T-helper 2 cell treated with Interferon-gamma antibody and Interleukin-4, amounts not matched to agents 5 μg/mL and 100 μg/mL, for 36 hours (primary cell): ENCODE measurements at regions not wholly inside any gene's neighbourhood (a gene's known extent, or its start where the extent isn't known, plus 50 kb on each side); places are given as distances from the start of the nearest gene placed in this dataset.

Source experiments
- DNase-seq: peaks from one replicate; pipeline ENCODE4 v3.0.0; 2021; ENCODE audit warnings: low spot score
- H3K27ac Mint-ChIP-seq: one replicate; pipeline ENCODE4 v1.8.0; 2021; ENCODE audit warnings: mild to moderate bottlenecking, mixed read lengths
- H3K27me3 Mint-ChIP-seq: one replicate; pipeline ENCODE4 v1.8.0; 2021; ENCODE audit warnings: low read depth, mixed read lengths
- H3K36me3 Mint-ChIP-seq: one replicate; pipeline ENCODE4 v1.8.0; 2021; ENCODE audit warnings: low read depth, mixed read lengths
- H3K4me1 Mint-ChIP-seq: one replicate; pipeline ENCODE4 v1.8.0; 2021; ENCODE audit warnings: low read depth, mixed read lengths
- H3K4me3 Mint-ChIP-seq: one replicate; pipeline ENCODE4 v1.8.0; 2022; ENCODE audit warnings: mild to moderate bottlenecking, moderate library complexity, mixed read lengths
- H3K9me3 Mint-ChIP-seq: one replicate; pipeline ENCODE4 v1.8.0; 2021; ENCODE audit warnings: mixed read lengths

DNA sequence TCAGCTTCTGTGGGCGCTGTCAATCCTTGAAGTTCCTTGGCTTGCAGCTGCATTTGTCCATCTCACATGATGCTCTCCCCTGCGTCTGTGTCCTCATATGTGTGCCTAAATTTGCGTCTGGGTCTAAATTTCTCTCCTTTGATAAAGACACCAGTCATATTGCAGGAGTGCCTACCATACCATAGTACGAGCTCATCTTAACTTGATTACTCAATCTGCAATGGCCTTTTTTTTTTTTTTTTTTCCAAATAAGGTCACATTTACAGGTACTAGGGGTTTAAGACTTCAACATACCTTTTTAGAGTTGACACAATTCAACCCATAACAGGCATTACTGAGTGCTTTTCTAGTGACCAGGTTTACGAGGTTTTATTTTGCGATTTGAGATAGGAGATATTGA is 233.3 kb upstream of the TBX3 start:
- H3K27ac Mint-ChIP-seq = no peak overlapping the region
- H3K27me3 Mint-ChIP-seq = no peaks in the 10 kb centered on the region
- no peaks in the 10 kb centered on the region for H3K4me1 Mint-ChIP-seq
- no peak for DNase-seq
- H3K4me3 Mint-ChIP-seq = no peak overlapping the region
- no peaks in the 10 kb centered on the region for H3K36me3 Mint-ChIP-seq
- peaks cover 9% of the 10 kb centered on the region for H3K9me3 Mint-ChIP-seq

DNA sequence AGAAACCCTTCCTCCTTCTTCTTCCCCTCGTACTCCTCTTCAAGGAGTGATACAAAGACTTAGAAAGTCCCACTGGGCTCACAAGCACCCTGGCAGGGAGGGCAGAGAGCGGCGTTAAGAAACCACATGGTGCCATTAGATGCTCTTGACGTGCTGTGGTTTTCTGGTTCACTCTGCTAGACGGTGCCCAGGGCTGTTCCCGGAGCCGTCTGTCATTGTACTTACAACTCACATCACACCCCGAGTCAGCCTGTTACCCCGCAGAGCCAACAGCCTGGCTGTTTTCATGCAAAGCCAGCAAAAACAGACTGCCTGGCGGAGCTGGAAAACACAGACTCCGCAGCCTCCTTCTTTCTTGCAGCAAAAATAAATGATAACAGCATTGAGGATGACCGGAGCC is 232.6 kb upstream of the TBX3 start:
- Mint-ChIP-seq H3K4me3 (no peak overlapping the region), H3K4me1 (no peaks in the 10 kb centered on the region), H3K9me3 (peaks cover 9% of the 10 kb centered on the region), H3K27ac (no peak overlapping the region), H3K36me3 (no peaks in the 10 kb centered on the region), H3K27me3 (no peaks in the 10 kb centered on the region)
- no peak for DNase-seq

DNA sequence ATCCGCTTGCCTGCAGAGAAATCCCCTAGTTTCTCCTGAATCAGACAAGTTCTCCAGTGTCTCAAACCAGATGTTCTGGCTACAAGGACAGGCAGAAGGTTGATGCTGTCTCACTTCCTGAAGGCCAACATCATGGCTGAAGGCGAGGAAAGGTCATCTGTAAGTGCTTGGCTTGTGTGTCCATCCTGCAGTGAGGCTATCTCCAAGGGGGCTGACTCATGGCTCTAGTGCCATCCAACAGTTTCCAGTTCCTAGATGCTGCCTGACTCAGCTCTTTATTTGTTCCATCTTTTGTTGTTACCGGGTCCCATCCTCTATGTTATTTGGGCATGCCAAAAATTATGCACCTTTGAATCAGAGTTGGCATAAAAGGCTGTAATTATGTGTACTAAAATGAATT is 232.1 kb upstream of the TBX3 start:
- DNase-seq = no peak
- Mint-ChIP-seq H3K4me3 (no peak overlapping the region), H3K36me3 (no peaks in the 10 kb centered on the region), H3K9me3 (peaks cover 9% of the 10 kb centered on the region), H3K4me1 (no peaks in the 10 kb centered on the region), H3K27me3 (no peaks in the 10 kb centered on the region), H3K27ac (no peak overlapping the region)

DNA sequence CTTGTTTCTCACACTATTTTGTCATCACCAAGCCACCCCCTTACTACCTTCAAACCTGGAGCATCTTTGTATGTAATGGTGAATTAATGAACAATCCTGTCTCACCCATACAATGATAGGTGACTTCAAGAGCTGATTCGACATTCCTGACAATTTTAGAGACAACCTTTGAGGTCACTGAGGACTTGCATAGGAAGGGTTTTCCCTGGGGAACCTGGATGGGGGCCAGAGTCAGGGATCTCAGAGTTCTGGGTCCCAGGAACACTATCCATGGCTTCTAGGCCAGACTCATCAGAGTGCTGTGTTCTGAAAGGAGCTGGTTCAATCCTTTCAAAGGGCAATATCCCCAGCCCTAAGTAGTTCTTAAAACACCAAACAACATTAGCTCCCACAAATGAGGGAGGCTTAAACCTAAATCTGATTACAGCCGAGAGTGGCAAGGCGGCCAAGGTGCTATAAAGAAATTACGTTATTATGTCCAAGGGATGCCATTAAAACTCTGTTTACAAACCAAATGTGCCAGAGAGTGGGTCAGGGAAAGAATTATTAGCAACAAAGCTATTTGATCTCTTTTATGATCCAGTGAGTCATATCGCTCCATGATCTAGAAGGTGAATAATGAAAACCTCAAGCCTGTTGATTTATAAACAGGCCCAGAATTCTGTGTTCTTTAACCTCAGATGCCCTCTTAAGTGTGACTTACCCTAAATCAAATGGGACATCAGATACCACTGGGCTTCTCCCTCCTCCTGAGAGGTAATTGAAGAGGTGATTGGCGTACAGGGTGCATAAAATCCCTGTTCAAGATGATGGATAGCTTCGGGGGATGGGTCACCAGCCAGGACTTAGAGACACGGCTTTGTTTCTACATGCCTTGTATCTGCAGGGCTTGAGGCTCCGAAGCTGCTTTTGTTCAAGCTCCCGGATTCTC is 230.2 kb upstream of the TBX3 start:
- no peak overlapping the region for H3K4me3 Mint-ChIP-seq
- H3K36me3 Mint-ChIP-seq = no peaks in the 10 kb centered on the region
- no peaks in the 10 kb centered on the region for H3K4me1 Mint-ChIP-seq
- no peak overlapping the region for H3K27ac Mint-ChIP-seq
- DNase-seq = no peak
- no peaks in the 10 kb centered on the region for H3K27me3 Mint-ChIP-seq
- peaks cover 13% of the 10 kb centered on the region for H3K9me3 Mint-ChIP-seq

DNA sequence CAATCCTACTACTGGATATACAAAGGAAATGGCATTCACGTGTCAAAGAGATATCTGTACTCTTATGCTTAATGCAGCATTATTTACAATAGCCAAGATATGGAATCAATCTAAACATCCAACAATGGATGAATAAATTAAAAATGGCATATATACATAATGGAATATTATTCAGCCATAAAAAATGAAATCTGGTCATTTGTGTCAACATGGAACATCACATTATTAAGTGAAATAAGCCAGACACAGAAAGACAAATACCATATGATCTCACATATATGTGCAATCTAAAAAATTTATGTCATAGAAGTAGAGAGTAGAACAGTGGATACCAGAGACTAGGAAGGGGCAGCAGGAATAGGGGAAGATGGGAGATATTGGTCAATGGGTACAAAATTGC is 228.8 kb upstream of the TBX3 start:
- no peak for DNase-seq
- no peak overlapping the region for H3K27ac Mint-ChIP-seq
- no peaks in the 10 kb centered on the region for H3K4me1 Mint-ChIP-seq
- H3K4me3 Mint-ChIP-seq = no peak overlapping the region
- H3K9me3 Mint-ChIP-seq = peaks cover 10% of the 10 kb centered on the region
- H3K36me3 Mint-ChIP-seq = no peaks in the 10 kb centered on the region
- H3K27me3 Mint-ChIP-seq = no peaks in the 10 kb centered on the region

DNA sequence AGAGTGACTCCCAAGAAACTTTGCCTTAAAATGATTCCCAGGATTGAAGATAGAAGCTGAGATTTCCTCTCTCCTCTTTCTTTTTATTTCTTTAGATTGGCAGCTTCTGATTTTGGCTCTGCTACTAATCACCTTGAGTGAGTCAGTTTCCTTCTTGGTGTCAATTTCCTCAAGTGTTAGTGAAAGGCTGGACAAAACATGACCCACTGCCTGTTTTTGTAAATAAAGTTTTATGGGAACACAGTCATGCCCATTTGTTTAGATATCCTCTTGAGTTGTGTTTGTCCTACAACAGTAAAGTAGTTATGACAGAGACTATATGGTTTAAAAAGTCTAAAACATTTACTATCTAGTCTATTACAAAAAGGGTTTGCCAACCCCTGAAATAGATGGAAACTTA is 227.2 kb upstream of the TBX3 start:
- H3K36me3 Mint-ChIP-seq = no peaks in the 10 kb centered on the region
- H3K4me1 Mint-ChIP-seq = no peaks in the 10 kb centered on the region
- no peaks in the 10 kb centered on the region for H3K27me3 Mint-ChIP-seq
- no peak for DNase-seq
- H3K9me3 Mint-ChIP-seq = peaks cover 4% of the 10 kb centered on the region
- H3K27ac Mint-ChIP-seq = no peak overlapping the region
- H3K4me3 Mint-ChIP-seq = no peak overlapping the region

DNA sequence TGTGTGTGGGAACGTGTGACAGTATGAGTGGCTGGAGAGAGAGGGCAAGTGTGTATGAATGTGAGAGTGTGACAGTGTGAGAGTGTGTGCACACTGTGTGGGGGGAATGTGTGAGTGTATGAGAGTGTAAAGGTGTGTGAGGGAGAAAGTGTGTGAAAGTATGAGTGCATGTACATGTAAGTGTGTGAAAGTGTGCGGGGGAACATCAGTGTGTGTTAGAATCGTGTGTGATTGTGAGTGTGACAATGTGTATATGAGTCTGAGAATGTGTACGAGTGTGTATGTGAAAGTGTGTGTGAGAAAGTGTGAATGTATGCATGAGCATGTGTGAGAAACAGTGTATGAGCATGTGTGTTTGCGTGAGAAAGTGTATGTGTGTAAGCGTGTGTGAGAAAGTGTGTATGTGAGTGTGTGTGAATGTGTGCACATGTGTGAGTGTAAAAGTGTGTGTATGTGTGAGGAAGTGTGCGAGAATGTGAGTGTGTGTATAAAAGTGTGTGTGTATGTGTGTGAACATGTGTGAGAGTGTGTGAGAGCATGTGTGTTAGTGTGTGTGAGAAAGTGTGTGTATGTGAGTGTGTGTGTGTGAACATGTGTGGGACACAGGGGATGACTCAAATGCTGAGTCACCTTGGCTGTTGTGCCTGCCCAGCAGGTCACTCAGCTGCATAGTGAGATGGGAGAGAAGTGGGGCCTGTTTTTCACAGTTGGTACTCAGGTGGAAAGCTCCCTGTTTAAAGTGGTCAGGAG is 220.5 kb upstream of the TBX3 start:
- DNase-seq = no peak
- H3K27me3 Mint-ChIP-seq = no peaks in the 10 kb centered on the region
- no peak overlapping the region for H3K4me3 Mint-ChIP-seq
- H3K4me1 Mint-ChIP-seq = no peaks in the 10 kb centered on the region
- no peak overlapping the region for H3K27ac Mint-ChIP-seq
- H3K9me3 Mint-ChIP-seq = no peaks in the 10 kb centered on the region
- no peaks in the 10 kb centered on the region for H3K36me3 Mint-ChIP-seq

DNA sequence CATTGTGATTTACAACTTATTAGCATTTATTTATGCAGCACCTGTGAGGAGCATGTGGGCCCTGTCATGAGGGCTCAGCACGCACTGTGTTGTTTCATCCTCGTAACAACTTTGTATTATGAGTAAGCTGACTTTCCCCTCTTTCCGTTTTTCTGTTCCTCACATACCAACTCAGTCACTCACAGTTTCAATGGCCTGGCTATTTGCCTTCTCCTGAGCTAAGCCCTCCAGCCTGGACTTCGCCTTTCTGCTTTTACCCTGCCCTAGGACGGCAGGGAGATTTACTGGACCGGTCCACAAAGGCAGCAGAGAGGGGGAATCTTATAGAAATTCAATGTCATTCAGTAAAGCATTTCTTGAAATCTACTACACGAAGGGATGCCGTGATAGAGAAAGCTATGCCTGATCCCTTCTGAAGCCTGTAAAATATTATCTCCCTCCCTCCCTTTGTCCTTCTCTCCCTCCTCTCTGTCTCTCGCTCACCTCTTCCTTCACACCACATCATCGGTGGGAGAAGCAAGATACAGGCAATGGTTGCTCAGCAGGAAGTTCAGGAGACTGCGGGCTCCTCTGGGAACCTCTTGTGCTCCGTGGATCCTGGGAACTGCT is 219.2 kb upstream of the TBX3 start:
- H3K4me3 Mint-ChIP-seq = no peak overlapping the region
- no peaks in the 10 kb centered on the region for H3K9me3 Mint-ChIP-seq
- no peak overlapping the region for H3K27ac Mint-ChIP-seq
- DNase-seq = no peak
- H3K4me1 Mint-ChIP-seq = no peaks in the 10 kb centered on the region
- H3K36me3 Mint-ChIP-seq = no peaks in the 10 kb centered on the region
- no peaks in the 10 kb centered on the region for H3K27me3 Mint-ChIP-seq

DNA sequence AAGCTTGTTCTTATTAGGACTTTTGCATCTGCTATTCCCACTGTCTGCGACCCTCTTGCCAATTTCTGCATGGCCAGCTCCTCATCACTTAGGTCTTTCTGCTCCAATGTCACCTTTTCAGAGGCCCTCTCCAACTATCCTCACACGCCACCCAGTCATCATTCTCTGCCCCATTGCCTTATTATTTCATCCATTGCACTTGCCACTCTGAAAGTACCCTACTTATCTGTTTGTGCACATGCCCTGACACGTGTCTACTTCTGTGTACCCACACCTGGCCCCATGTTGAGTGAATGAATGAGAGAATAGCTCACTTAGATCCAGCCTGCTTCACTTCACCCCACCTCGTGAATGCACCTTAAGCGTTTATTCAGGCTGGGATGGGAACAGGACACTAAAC is 218.7 kb upstream of the TBX3 start:
- Mint-ChIP-seq H3K27ac (no peak overlapping the region), H3K4me1 (no peaks in the 10 kb centered on the region), H3K36me3 (no peaks in the 10 kb centered on the region), H3K9me3 (no peaks in the 10 kb centered on the region), H3K27me3 (no peaks in the 10 kb centered on the region), H3K4me3 (no peak overlapping the region)
- no peak for DNase-seq

DNA sequence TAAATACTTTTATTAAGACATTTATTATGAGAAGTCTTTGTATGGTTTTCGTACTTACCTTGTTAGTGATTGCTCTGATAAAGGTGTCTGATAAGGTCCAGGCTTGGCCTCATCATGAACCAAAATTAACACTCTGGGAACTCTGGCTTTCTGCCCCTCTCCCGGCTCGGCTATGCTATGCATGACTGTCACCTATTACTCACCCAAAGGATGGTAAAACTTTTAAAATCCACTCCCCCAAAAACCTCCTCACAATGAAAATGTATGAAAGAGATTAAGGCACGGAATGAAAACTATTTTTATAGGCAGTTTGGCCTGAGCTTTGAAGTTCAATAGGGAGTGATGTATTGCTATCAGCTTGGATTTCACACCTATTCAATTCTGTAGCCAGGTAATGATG is 217.3 kb upstream of the TBX3 start:
- DNase-seq = no peak
- Mint-ChIP-seq H3K4me1 (no peaks in the 10 kb centered on the region), H3K4me3 (no peak overlapping the region), H3K9me3 (no peaks in the 10 kb centered on the region), H3K27ac (no peak overlapping the region), H3K36me3 (no peaks in the 10 kb centered on the region), H3K27me3 (no peaks in the 10 kb centered on the region)

DNA sequence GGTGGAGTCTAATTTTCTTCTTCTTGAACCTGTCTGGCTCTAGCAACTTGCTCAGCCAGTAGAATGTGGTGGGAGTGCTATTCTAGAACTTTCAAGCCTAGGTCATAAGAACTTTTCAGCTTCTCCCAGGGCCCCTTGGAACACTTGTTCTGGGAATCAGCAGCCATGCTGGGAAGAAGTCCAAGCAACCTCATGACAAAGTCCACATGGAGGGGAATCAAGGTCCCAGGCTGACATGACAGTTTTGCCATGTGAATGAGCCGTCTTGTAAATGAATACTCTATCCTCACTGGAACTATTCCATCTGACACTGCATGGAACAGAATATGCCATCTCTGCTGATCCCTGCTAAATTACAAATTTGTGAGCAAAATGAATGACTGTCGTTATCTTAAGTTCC is 214.2 kb upstream of the TBX3 start:
- Mint-ChIP-seq H3K36me3 (no peaks in the 10 kb centered on the region), H3K27ac (no peak overlapping the region), H3K9me3 (peaks cover 5% of the 10 kb centered on the region), H3K4me1 (no peaks in the 10 kb centered on the region), H3K27me3 (no peaks in the 10 kb centered on the region), H3K4me3 (no peak overlapping the region)
- no peak for DNase-seq

DNA sequence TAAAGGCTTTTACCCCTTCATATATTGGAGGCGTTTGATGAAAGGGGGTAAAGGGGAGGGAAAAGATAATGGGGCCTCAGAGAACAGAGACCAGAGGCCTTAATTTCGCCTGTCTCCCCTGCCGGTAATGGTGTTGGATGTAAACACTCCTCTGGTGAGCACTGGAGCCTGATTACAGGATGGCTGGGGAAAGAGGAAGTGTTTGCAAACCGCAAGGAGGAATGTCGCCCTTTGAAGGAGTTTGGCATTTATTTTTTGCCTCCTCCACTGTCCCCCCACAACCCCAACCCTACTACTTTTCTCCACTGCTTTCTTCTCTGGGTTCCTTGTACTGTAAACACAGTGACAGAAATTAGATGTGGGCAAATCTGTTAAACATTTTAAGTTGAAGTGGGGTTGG is 211.9 kb upstream of the TBX3 start:
- no peaks in the 10 kb centered on the region for H3K36me3 Mint-ChIP-seq
- no peak overlapping the region for H3K4me3 Mint-ChIP-seq
- no peak overlapping the region for H3K27ac Mint-ChIP-seq
- peaks cover 5% of the 10 kb centered on the region for H3K9me3 Mint-ChIP-seq
- no peaks in the 10 kb centered on the region for H3K4me1 Mint-ChIP-seq
- no peak for DNase-seq
- H3K27me3 Mint-ChIP-seq = no peaks in the 10 kb centered on the region

DNA sequence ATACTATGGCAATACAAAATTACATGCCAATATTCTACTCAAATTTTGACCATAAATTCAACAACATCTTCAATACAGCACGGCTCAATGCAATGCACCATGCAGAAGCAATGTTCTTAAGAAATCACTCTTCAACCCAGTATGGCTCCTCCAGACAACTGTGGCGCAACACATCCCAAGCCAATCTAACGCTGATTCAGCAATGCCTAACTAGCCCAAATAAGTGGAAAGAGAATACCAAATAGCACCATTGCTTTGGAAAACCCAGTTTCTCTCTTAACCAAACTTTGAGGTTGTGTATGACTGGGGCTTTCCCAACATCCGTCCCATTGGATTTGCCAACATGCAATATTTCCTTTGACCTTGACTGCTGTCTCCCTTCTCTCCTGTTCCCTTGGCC is 211.1 kb upstream of the TBX3 start:
- no peak overlapping the region for H3K4me3 Mint-ChIP-seq
- DNase-seq = no peak
- no peaks in the 10 kb centered on the region for H3K36me3 Mint-ChIP-seq
- H3K9me3 Mint-ChIP-seq = peaks cover 5% of the 10 kb centered on the region
- H3K27me3 Mint-ChIP-seq = no peaks in the 10 kb centered on the region
- no peak overlapping the region for H3K27ac Mint-ChIP-seq
- no peaks in the 10 kb centered on the region for H3K4me1 Mint-ChIP-seq

DNA sequence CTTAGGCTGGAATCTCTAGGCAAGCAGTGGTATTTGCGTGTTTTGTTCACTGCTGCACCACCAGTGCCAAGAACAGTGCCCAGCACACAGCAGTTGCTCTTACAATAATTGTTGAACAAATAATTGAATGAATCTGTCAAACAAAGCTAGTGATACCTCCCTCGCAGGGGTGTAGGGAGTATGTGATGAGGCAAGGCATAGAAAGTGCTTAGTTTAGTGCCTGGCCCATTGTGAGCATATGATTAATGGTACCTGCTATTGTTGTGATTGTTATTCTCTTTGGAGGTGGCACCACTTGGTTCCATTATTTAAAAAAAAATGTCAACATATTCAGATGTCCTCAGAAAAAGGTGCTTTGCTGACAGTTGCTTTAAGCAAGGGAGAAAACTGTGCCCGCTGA is 210.1 kb upstream of the TBX3 start:
- no peak overlapping the region for H3K27ac Mint-ChIP-seq
- H3K4me3 Mint-ChIP-seq = no peak overlapping the region
- no peaks in the 10 kb centered on the region for H3K36me3 Mint-ChIP-seq
- no peaks in the 10 kb centered on the region for H3K4me1 Mint-ChIP-seq
- no peak for DNase-seq
- H3K9me3 Mint-ChIP-seq = peaks cover 5% of the 10 kb centered on the region
- no peaks in the 10 kb centered on the region for H3K27me3 Mint-ChIP-seq
